ENCODE measurements at regions not wholly inside any gene's neighbourhood (a gene's known extent, or its start where the extent isn't known, plus 50 kb on each side); places are given as distances from the start of the nearest gene placed in this dataset.

- no peak for TF ChIP-seq POLR2A (IDR thresholded peaks at IDR 0.05)
- TF ChIP-seq, protein P1, sequence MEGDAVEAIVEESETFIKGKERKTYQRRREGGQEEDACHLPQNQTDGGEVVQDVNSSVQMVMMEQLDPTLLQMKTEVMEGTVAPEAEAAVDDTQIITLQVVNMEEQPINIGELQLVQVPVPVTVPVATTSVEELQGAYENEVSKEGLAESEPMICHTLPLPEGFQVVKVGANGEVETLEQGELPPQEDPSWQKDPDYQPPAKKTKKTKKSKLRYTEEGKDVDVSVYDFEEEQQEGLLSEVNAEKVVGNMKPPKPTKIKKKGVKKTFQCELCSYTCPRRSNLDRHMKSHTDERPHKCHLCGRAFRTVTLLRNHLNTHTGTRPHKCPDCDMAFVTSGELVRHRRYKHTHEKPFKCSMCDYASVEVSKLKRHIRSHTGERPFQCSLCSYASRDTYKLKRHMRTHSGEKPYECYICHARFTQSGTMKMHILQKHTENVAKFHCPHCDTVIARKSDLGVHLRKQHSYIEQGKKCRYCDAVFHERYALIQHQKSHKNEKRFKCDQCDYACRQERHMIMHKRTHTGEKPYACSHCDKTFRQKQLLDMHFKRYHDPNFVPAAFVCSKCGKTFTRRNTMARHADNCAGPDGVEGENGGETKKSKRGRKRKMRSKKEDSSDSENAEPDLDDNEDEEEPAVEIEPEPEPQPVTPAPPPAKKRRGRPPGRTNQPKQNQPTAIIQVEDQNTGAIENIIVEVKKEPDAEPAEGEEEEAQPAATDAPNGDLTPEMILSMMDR (IDR thresholded peaks at IDR 0.05) = no peak
- no peak for DNase-seq (ENCODE audit: low spot score in 2 of 2)
- no peak overlapping the region for H3K4me3 ChIP-seq (ENCODE audit: low read depth, poor library complexity, severe bottlenecking)
- intact Hi-C loops (cut with DNase I; ENCODE audit: low total_unique reads) = loop anchor here (10.0 kb wide), 1 partner anchor 248 kb away; no protein-coding TSS in a partner anchor
- WGBS, 2 donors = 73 to 78% methylated on average over 1 of the region's 1 CpG
These were observed 86.0 kb upstream of the ANKRD1 start for GRCh38 chr10:91006752-91007346.

- DNase-seq (ENCODE audit: low spot score in 2 of 2) = no peak
- TF ChIP-seq POLR2A (IDR thresholded peaks at IDR 0.05) = no peak
- TF ChIP-seq, protein P1 (IDR thresholded peaks at IDR 0.05) = no peak
- intact Hi-C loops (cut with DNase I; ENCODE audit: low total_unique reads) = loop anchor here (10.0 kb wide), 1 partner anchor 247 kb away; no protein-coding TSS in a partner anchor
- no peak overlapping the region for H3K4me3 ChIP-seq (ENCODE audit: low read depth, poor library complexity, severe bottlenecking)
These were observed 86.8 kb upstream of the ANKRD1 start for GRCh38 chr10:91007655-91008054.

GRCh38 chr10:91009121-91009520 is 88.2 kb upstream of the ANKRD1 start:
- WGBS, 2 donors = 88 to 96% methylated on average over 1 of the region's 1 CpG
- intact Hi-C loops (cut with DNase I; ENCODE audit: low total_unique reads) = loop anchor here (10.0 kb wide), 1 partner anchor 246 kb away; no protein-coding TSS in a partner anchor

DNA sequence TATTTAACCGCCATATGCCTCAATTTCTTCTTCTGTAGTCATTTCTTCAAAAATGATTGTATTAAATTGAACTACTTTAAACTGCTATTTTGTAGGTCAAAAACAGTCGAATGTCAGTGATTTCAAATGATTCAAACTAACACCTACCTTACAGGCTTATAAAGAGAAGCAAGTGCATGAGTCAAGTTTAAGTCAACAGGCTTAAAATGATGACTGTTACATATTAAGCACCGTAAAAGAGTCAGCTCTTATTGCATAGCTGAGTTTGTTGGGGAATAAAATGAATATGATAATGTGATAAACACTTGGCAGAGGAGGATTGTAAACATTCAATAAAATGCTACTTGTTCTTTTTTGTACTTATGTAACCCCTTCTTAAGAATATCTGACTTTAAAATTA is 90.1 kb upstream of the ANKRD1 start:
- 79 to 81% methylated on average over 3 of the region's 3 CpGs for WGBS, 2 donors
- DNase-seq (ENCODE audit: low spot score in 2 of 2) = no peak
- H3K4me3 ChIP-seq (ENCODE audit: low read depth, poor library complexity, severe bottlenecking) = no peak overlapping the region
- no peak for TF ChIP-seq POLR2A (IDR thresholded peaks at IDR 0.05)
- TF ChIP-seq, protein P1 (IDR thresholded peaks at IDR 0.05) = no peak
- intact Hi-C loops (cut with DNase I; ENCODE audit: low total_unique reads) = no loop called here

More at GRCh38 chr10:91009121-91009520, 88.2 kb upstream of the ANKRD1 start:
- no peak overlapping the region for H3K4me3 ChIP-seq (ENCODE audit: low read depth, poor library complexity, severe bottlenecking)
- TF ChIP-seq, protein P1 (IDR thresholded peaks at IDR 0.05) = no peak
- no peak for TF ChIP-seq POLR2A (IDR thresholded peaks at IDR 0.05)
- no peak for DNase-seq (ENCODE audit: low spot score in 2 of 2)

DNA sequence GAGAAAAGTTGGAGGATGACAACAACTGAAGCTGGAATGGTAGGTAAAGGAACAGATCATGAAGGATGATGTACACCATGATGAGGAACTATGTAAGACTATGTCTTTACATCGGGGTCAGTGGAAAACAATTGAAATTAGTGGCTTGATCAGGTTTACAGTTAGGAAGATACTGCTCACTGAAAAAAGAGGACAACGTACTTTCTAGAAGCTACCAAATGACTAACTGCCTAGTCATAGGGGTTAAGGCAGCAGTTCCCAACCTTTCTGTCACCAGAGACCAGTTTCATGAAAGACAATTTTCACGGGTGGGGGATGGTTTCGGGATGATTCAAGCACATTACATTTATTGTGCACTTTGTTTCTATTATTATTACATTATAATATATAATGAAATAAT is 91.6 kb upstream of the ANKRD1 start:
- no peak for TF ChIP-seq POLR2A (IDR thresholded peaks at IDR 0.05)
- TF ChIP-seq, protein P1 (IDR thresholded peaks at IDR 0.05) = no peak
- WGBS, 2 donors = 93 to 94% methylated on average over 4 of the region's 4 CpGs
- DNase-seq (ENCODE audit: low spot score in 2 of 2) = no peak
- intact Hi-C loops (cut with DNase I; ENCODE audit: low total_unique reads) = no loop called here
- H3K4me3 ChIP-seq (ENCODE audit: low read depth, poor library complexity, severe bottlenecking) = no peak overlapping the region

- H3K4me3 ChIP-seq (ENCODE audit: low read depth, poor library complexity, severe bottlenecking) = no peak overlapping the region
- 67 to 82% methylated on average over 1 of the region's 1 CpG for WGBS, 2 donors
- TF ChIP-seq, protein P1 (IDR thresholded peaks at IDR 0.05) = no peak
- TF ChIP-seq POLR2A (IDR thresholded peaks at IDR 0.05) = no peak
- DNase-seq (ENCODE audit: low spot score in 2 of 2) = no peak
- intact Hi-C loops (cut with DNase I; ENCODE audit: low total_unique reads) = no loop called here
These were observed 93.1 kb upstream of the ANKRD1 start for GRCh38 chr10:91013985-91014384.
